GM23338 (cell line): ENCODE measurements at regions not wholly inside any gene's neighbourhood (a gene's known extent, or its start where the extent isn't known, plus 50 kb on each side); places are given as distances from the start of the nearest gene placed in this dataset.

Experiments used
- CTCF ChIP-seq, 2 experiments: fragments of 200-600 bp in 1 of 2; sonication (generic) in 1 of 2; conservative IDR thresholded peaks; 2 replicates each; pipeline versions ENCODE4 v1.5.1 to v1.6.1; 2016 to 2017; ENCODE audit warnings: antibody characterized with exemption in 2 of 2, low read depth in 2 of 2, mild to moderate bottlenecking in 2 of 2, moderate library complexity in 1 of 2
- EZH2 ChIP-seq: fragments of 200-600 bp; sonication (generic); IDR thresholded peaks from one replicate; pipeline ENCODE4 v1.8.0; 2017; ENCODE audit warnings: antibody characterized with exemption, mild to moderate bottlenecking, low read depth; ENCODE audit not compliant: unreplicated experiment
- EZH2phosphoT487 ChIP-seq: fragments of 200-600 bp; sonication (generic); IDR thresholded peaks from one replicate; pipeline ENCODE4 v1.8.1; 2018; ENCODE audit warnings: antibody characterized with exemption; ENCODE audit not compliant: unreplicated experiment
- NANOG ChIP-seq: IDR thresholded peaks from 2 replicates; pipeline ENCODE4 v1.6.1; 2016; ENCODE audit warnings: antibody characterized with exemption, borderline replicate concordance
- POLR2AphosphoS5 ChIP-seq: IDR thresholded peaks from 2 replicates; pipeline ENCODE4 v1.6.1; 2016; ENCODE audit warnings: antibody characterized with exemption, low read depth
- REST ChIP-seq: IDR thresholded peaks from one replicate; pipeline ENCODE4 v1.6.1; 2018; ENCODE audit warnings: antibody characterized with exemption; ENCODE audit not compliant: unreplicated experiment

- TF ChIP-seq CTCF (conservative IDR thresholded peaks at IDR 0.05; ENCODE audit: low read depth in 2 of 2) (no peak), POLR2AphosphoS5 (no peak), EZH2 (no peak), EZH2phosphoT487 (no peak), NANOG (no peak), REST (no peak)
Observed at GRCh38 chr14:25231004-25231403, 181.1 kb upstream of the STXBP6 start.
